GM18870 (cell line): ENCODE measurements at regions not wholly inside any gene's neighbourhood (a gene's known extent, or its start where the extent isn't known, plus 50 kb on each side); places are given as distances from the start of the nearest gene placed in this dataset.

Source experiments
- ATAC-seq: cut with Tn5 transposase; IDR thresholded peaks from one replicate; pipeline ENCODE4 v1.9.1; 2021; ENCODE audit warnings: moderate library complexity; ENCODE audit not compliant: unreplicated experiment

- ATAC-seq: no peak
Observed at GRCh38 chr4:125365731-125366130, 51.0 kb downstream of the FAT4 start.

- no peak for ATAC-seq
Observed at GRCh38 chr4:125368146-125368545, 53.4 kb downstream of the FAT4 start.

GRCh38 chr4:125368671-125369081, 53.9 kb downstream of the FAT4 start:
- no peak for ATAC-seq

- ATAC-seq: no peak
Observed at GRCh38 chr4:125369098-125369497, 54.3 kb downstream of the FAT4 start.

GRCh38 chr4:125370478-125370877, 55.7 kb downstream of the FAT4 start:
- ATAC-seq: no peak

GRCh38 chr4:125382995-125383394, 68.2 kb downstream of the FAT4 start:
- no peak for ATAC-seq

- ATAC-seq: no peak
Observed at GRCh38 chr4:125387770-125388169, 73.0 kb downstream of the FAT4 start.

- no peak for ATAC-seq
Observed at GRCh38 chr4:125388613-125389012, 73.9 kb downstream of the FAT4 start.

- no peak for ATAC-seq
Observed at GRCh38 chr4:125389713-125390112, 75.0 kb downstream of the FAT4 start.

GRCh38 chr4:125390126-125390525, 75.4 kb downstream of the FAT4 start:
- ATAC-seq: no peak

GRCh38 chr4:125390727-125391126, 76.0 kb downstream of the FAT4 start:
- no peak for ATAC-seq

- no peak for ATAC-seq
Observed at GRCh38 chr4:125392694-125393093, 77.9 kb downstream of the FAT4 start.

GRCh38 chr4:125393825-125394224, 79.1 kb downstream of the FAT4 start:
- no peak for ATAC-seq

- no peak for ATAC-seq
Observed at GRCh38 chr4:125397226-125397625, 82.5 kb downstream of the FAT4 start.

- ATAC-seq: no peak
Observed at GRCh38 chr4:125398263-125399002, 83.7 kb downstream of the FAT4 start.

- no peak for ATAC-seq
Observed at GRCh38 chr4:125400756-125401155, 86.0 kb downstream of the FAT4 start.

- no peak for ATAC-seq
Observed at GRCh38 chr4:125401784-125402183, 87.0 kb downstream of the FAT4 start.

GRCh38 chr4:125420526-125420925, 105.8 kb downstream of the FAT4 start:
- ATAC-seq: no peak

GRCh38 chr4:125421547-125421946, 106.8 kb downstream of the FAT4 start:
- ATAC-seq: no peak

GRCh38 chr4:125423124-125423523, 108.4 kb downstream of the FAT4 start:
- no peak for ATAC-seq

- ATAC-seq: no peak
Observed at GRCh38 chr4:125428832-125429231, 114.1 kb downstream of the FAT4 start.

GRCh38 chr4:125430086-125430485, 115.3 kb downstream of the FAT4 start:
- no peak for ATAC-seq

- ATAC-seq: no peak
Observed at GRCh38 chr4:125432078-125432477, 117.3 kb downstream of the FAT4 start.
